GM19452 (cell line): ENCODE measurements at regions not wholly inside any gene's neighbourhood (a gene's known extent, or its start where the extent isn't known, plus 50 kb on each side); places are given as distances from the start of the nearest gene placed in this dataset.
"Not testable (repeated sequence)": the region's sequence is repeated elsewhere in the genome, so short reads cannot be mapped to it uniquely, and the experiment has no call there.

Source experiments
- ATAC-seq: cut with Tn5 transposase; IDR thresholded peaks from one replicate; pipeline ENCODE4 v1.9.1; 2021; ENCODE audit not compliant: unreplicated experiment

DNA sequence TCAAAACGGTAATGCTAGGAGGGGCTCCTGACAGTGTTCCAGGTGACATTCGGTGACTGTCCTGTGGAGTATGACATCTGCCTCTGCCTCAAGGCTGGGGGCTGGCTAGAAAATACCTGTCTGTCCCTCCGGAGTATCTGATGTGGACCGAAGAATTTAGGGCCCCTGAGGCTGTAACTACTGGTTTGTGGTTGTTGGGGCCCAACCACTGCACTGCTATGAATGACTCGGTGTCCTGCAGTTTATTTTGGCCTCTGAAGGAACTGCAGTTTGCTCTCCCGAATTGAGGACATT, 198.9 kb upstream of the CAND1 start:
- ATAC-seq = no peak

DNA sequence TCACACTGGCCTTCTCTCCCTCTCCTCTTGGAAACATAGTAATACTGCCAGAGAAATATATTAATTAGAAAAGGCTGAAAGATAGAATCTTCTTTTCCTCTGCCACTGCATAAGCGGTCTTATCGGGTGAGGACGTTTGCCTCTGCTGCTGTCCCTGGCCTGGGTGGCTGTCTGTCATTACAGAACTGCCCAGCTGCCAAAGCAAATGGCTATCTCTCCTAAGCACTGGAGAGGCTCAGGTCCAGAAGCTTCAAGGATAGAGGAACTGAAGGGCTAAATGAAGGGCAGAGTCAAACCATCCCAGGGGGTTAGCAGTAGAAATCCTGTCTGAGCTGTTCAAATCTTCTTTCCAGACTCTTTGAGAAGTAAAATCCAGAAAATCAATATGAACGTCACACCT, 198.6 kb upstream of the CAND1 start:
- ATAC-seq = no peak

DNA sequence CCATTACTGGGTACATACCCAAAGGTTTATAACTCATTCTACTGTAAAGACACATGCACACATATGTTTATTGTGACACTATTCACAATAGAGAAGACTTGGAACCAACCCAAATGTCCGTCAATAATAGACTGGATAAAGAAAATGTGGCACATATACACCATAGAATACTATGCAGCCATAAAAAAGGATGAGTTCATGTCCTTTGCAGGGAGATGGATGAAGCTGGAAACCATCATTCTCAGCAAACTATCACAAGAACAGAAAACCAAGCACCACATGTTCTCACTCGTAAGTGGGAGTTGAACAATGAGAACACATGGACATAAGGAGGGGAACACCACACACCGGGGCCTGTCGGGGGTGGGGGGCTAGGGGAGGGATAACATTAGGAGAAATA, 196.9 kb upstream of the CAND1 start:
- ATAC-seq = not testable (repeated sequence)

DNA sequence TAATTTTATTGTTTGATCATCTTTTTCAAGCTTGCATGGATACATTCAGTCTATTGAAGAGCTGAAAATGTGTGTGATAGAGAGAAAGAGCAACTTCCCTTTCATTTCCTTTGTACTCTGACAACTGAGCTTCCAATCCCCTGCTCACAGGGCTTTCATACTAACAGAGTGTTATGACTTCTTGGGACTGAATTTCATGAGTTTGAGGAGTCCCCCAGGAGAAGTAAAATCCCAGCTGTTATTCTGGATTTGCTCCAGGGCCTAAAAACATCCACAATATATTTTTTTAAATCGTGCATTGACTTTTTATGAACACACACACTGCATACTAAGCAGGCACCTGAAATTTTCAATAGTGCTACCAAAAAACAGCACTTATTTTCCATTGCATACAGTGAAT, 195.8 kb upstream of the CAND1 start:
- ATAC-seq = no peak

DNA sequence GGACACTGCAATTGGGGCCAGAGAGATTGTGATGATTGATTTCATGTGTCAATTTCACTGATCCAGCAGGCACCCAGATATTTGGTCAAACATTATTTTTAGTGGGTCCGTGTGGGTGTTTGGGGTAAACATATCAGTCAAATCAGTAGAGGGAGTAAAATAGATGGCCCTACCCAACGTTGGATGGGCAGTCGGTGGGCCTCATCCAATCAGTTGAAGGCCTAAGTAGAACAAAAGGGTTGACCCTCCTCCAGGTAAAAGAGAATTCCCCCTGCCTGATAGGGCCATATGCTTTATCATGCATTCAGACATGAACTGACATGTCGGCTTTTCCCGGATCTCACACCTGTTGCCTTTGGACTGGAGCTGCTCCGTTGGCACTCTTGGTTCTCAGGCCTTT, 195.1 kb upstream of the CAND1 start:
- no peak for ATAC-seq

DNA sequence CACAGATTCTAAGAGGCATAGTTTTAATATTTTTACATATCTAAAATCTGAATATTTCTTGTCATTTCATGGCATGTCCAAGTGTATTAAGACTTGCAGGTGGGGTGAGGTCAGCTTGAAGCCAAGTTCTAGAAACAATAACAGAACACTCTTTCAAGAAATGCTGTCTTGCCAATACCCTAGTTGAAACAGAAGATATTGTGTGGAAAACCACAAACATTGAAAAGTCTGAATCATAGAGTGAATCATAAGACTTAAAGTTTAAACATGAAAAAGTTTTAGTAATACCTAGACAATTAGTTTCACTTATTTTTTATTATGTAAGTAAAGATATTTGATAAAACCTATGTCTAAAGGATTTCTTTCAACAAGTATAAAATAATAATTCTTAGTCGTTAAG, 191.5 kb upstream of the CAND1 start:
- no peak for ATAC-seq

DNA sequence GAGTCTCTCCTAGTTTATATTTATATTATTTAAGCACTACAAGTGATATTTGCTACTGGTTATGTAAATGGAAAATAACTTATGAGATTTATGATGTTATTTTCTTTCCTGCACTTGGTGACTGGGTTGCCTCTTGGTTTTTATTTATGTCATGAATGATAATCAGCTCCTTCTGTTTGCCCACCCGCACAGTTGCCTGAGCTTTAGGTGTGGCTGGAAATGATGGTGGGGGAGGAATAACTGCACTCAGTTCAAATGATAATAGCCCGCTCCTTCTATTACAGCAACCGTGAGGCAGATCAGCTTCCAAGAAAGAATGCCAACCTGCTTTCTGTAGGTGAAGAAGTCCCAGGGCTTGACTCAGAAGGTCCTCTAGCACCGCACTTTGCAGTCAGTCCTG, 190.2 kb upstream of the CAND1 start:
- ATAC-seq = no peak

DNA sequence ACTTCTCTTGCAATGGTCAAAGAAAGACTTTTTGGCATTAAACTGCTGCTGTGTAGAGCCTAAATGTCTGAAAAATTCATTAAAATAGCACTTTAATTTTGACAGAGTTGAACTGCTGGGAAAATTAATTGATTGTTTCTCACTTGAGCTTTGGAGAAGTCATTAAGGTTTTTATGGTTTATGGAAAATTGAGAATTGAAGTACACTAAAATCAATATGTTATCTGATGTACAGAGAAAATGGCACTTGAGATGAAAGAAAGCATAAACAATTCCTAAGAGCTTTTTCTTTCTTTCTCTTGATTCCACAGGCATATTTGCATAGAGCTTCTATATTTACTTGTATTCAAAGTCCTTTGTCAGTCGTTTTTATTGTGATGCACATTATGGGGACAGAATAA, 188.5 kb upstream of the CAND1 start:
- no peak for ATAC-seq

DNA sequence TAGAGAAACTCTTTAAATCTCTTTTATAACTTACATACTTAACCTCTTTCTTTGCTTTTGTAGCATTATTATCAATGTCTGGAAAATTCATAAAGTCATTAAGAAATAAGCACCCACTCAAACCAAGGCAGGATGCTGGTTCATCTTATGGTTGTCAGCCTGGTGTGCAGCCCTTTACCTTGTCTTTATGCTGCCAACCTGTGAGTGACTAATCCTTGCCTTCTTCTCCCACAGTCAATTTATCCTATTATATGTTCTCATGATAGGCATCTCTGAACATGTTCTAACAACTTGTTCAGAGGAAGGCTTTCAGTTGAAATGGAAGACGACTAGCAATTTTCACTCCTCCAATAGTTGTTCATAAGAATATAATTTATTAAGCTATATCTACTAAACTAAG, 186.9 kb upstream of the CAND1 start:
- ATAC-seq = no peak

DNA sequence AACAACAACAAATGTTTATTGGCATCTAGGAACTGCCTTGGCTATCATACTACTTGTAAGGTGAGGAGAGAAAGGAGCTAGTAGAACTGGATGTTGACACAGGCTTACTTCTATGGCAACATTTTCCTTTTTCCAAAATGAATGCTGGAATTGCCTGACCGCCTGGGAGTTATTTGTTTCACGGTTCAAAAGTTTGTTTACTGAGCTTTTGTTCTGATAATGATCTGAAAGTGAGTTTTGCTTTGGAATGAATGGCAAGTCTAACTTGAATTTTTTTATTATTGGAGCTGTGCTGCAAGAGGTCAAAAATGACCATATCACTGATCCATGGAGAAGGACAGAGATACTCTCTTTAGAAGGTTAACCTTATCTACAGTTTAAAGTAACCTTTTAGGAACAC, 183.5 kb upstream of the CAND1 start:
- no peak for ATAC-seq

DNA sequence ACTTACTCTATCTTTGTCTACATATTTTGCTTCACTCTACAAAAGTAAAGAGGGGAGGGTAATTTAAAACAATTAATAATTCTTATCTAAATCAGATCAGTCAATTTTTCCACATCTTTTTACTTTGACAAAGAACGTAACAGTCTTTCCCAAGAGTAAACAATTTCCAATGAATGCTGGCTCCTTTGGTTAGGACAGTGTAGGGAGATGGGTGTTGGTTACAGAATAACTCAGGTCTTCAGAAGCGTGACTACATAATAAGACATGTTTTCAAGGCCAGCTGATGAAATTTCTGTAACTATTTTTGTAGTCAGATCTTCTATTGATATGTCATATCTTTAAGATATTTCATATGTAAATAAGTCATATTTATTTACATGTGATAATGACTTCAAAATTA, 183.0 kb upstream of the CAND1 start:
- no peak for ATAC-seq

DNA sequence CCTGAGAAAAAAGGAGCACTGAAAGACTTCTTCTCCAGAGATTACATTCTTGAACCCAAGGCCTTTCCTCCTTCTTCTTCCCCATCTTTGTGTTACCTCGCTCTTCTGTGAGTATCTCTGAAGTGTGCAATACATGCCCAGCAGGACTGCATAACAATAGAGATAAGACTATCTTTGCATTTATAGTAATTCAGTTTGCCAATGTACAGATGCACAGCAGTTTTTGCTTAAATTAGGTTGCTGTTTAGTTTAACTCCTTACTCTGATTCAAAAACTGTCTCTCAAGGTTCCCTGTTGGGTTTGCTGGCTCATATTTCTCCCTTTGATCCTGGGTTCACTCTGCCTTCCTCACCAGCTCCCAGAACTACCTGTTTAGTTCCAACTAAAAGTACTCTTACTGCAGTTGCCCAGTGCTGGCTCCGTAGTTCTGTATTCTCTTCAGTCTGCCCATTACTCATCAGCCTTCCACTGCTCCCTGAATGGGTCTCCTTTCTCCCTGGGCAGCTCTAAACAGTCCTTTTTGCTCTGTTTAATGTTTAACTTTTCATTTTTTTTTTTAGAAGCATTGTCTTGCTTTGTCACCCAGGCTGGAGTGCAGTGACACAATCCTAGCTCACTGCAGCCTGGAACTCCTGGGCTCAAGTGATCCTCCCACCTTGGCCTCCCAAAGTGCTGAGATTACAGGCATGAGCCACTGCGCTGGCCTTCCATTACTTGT, 180.6 kb upstream of the CAND1 start:
- ATAC-seq = no peak

DNA sequence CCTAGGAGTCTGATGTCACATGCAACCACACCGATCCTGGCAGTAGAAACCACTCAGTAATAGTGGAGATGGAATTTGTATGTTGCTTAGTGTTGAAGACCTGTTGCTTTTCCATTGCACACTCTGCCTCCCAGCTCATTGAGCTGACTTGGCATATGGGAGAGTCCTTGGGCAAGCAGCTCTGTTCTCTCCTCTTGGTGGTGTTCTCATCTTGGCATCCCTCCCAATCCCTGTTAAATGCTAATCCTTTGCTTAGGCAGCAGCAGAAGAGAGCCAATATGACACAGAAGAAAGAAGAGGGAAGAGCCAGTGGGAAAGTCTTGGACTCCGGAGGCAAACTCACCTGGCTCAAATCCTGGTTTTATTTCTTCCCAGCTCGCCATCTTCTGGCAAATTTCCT, 178.0 kb upstream of the CAND1 start:
- no peak for ATAC-seq

DNA sequence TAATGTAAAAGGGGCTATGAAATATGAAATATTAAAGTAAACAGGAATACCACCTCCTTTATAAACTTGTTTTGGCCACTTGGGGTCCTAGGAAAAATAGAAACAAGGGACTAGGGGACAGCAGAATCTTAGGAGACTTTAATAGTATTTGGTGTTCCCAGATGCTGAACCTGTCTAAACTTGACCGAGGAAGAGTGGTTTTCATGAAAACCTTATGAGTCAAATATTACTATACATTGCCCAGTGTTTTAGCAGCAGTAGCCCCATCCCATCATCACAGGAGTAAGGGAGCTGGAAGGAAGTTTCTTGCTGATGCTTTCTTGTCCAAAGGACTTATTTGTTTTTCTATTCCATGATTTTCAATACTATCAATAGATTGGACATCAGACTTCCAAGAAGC, 177.5 kb upstream of the CAND1 start:
- ATAC-seq = no peak

DNA sequence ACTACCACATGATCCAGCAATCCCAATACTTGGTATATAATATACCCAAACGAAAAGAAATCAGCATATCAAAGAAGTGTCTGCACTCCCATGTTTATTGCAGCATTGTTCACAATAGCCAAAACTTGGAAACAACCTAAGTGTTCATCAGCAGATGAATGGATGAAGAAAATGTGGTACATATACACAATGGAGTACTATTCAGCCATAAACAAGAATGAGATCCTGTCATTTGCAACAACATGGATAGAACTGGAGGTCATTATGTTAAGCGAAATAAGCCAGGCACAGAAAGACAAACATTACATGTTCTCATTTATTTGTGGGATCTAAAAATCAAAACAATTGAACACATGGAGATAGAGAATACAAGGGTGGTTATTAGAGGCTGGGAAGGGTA, 176.2 kb upstream of the CAND1 start:
- not testable (repeated sequence) for ATAC-seq

DNA sequence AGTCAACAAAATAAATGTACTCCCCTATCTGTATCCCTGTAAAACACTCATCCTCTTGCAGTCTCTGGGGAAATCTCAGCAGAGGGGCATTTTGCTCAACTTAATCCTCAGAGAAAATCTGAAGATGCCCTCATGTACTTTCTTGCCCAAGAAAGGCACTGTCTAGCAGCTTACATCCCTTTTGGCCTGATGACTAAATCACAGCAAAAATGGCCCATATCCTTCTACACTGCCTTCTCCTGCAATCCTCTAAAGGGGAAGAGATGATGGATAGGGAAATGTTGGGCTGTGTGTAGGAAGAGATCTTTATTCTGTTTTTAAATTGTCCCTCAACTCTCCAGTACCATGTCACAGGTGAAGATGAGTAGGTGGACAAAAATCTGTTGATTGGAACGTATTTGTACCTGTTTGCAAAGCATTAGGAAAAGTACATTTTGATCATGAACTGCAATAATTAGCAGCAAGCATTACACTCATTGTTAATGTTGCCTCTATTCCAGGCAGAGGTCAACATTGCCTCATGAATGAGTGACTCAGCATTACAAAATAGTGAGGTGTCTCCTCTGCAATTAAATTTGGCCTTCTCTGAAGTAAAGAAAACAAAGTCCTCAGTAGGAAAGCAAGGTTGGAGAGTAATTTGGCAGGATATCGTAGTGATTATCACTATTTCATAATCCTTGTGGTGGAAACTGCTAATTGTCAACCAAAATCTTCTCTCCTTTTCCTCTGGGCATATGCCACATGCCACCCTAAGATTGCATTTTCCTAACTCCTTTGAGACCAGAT, 172.4 kb upstream of the CAND1 start:
- ATAC-seq = no peak

DNA sequence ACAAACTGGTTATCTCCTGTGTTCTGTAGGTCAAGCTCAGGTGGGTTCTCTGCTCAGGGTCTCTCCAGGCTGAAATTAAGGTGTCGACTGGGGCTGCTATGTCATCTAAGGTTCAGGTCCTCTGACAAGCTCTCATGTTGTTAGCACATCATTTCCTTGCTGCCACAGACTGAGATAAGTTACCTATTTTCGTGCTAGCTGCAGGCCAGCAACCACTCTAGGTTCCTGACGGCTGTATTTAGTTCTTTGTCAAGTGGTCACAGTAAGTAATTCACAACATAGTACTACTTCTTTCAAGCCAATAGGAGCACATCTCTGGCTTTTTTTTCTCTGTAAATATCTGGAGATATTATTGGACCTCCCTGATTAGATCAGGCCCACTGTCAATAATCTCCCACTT, 169.3 kb upstream of the CAND1 start:
- ATAC-seq = no peak

DNA sequence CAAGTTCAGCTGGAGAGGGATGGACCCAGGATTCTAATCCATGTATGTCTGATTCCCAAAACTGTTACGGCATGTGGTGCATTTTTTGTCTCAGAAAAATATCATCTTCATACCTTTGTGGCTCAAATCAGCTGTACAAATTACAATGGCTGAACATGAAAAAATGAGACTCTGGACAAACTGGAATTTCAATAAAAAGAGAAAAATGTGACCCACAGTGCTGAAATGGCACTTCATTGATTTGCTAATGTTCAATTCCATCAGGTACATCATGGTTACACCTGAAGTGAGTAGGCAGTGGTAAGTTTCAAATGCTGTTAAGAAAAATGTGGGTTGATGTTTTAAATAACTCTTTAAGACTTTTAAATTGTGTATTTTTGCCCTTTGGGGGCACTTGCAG, 165.6 kb upstream of the CAND1 start:
- ATAC-seq = no peak

DNA sequence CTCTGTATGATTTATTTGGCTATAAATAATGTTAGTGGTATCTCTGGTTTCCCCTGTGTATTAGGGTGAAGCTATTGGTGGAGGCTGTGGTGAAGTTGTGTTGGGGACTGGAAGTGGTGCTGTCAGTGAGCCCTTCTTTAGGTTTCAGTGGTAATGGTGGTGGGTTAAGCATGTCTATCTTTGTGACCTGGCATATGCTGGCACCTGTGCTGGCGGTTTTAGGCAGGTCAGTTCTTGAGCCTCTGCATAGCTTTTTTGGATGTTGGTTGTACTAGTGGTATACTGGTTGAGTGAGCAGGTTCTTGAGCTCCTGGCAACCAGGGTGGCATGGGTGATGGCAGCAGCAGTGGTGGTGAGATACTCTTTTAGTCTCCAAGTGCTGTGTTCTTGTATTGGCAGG, 161.9 kb upstream of the CAND1 start:
- no peak for ATAC-seq

DNA sequence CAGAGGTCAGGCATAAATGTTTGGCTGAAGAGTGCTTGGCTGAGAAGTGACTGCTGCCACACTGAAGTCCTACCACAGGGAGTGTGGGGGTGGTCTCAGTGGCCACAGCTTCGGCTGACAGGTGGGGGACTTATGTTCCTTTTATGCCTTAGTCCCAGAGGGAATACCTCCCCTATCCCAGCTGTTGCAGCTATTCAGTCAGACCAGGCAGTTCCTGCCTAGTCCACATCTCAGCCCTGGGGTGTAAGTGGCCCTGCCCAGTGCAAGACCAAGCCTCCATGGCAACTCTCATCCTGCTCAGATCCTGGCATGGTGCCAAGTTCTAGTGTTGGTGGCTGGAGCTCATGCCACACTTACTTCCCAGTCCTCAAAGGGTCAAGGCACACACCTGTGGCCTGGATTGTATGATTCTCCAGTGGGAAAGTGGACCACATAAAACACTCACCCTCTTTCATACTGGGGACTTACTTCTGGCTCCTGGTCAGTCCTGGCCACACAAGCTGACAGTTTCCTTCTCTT, 161.3 kb upstream of the CAND1 start:
- ATAC-seq = no peak

DNA sequence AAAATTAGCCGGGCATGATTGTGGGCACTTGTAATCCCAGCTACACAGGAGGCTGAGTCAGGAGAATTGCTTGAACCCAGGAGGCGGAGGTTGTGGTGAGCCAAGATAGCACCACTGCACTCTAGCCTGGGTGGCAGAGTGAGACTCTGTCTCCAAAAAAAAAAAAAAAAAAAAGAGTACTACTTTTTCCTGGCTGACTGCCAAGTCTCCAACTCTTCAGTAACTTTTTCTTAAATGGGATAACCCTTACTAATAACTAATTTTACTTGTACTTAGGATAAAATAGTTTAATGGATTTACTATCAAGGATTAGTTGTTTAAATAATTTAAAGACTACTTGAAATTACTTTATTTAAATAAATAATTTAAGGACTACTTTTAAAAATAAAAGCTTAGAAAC, 158.8 kb upstream of the CAND1 start:
- not testable (repeated sequence) for ATAC-seq

DNA sequence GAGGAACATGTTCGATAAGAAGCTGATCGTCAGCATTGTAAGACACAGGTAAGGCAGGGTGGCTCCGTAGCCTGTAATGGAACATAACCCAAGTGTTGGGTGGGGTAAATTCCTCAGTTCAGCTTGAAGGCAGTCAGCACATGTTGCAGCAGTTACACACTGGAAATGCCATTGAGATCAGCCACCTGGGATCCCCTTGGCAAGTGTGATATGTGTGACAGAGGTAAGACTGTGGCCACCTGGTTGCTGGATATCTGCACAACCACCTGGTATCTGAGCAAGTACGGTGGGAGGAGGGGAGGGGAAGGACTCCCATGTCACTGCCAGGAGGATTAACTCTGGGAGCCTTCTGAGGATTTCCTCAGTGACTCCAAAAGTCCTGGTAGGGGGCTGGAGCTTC, 158.0 kb upstream of the CAND1 start:
- ATAC-seq = no peak

DNA sequence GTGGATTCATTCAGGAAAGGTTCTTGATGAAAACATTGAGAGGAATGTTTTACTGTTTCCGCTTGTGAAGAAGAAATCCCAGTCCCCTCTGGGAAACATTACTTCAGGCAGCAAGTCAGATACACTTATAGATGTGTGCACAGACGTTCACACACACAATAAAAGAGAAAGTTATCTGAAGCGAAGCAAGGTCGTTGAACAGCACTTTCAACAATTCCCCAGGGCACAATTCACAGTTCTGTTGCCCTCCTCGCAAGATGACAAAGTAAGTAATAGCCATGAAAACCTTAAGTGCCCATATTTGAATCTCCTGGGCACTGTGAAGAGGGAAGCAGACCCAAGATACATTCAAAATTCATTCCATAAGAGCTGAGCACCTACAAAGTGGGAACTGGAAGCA, 156.6 kb upstream of the CAND1 start:
- no peak for ATAC-seq
